Memory B cell (primary cell): ENCODE measurements at regions not wholly inside any gene's neighbourhood (a gene's known extent, or its start where the extent isn't known, plus 50 kb on each side); places are given as distances from the start of the nearest gene placed in this dataset.
"Not testable (repeated sequence)": the region's sequence is repeated elsewhere in the genome, so short reads cannot be mapped to it uniquely, and the experiment has no call there.

Experiments
- ATAC-seq: fragments of 150-1000 bp; cut with Tn5 transposase; 2 replicates; pipeline ENCODE4 v1.10.0; 2021; ENCODE audit warnings: low read depth, mild to moderate bottlenecking, moderate library complexity
- DNase-seq, 2 donors: peaks; one replicate each; pipeline ENCODE4 v3.0.0; 2022; ENCODE audit warnings: low spot score in 2 of 2
- H3K27ac Mint-ChIP-seq: one replicate; pipeline ENCODE4 v1.8.0; 2022; ENCODE audit warnings: mild to moderate bottlenecking, moderate library complexity, mixed read lengths
- H3K27me3 Mint-ChIP-seq: one replicate; pipeline ENCODE4 v1.8.0; 2022; ENCODE audit warnings: mixed read lengths
- H3K36me3 Mint-ChIP-seq: one replicate; pipeline ENCODE4 v1.8.0; 2022; ENCODE audit warnings: mild to moderate bottlenecking, mixed read lengths
- H3K4me1 Mint-ChIP-seq: one replicate; pipeline ENCODE4 v1.8.0; 2022; ENCODE audit warnings: mixed read lengths
- H3K4me3 Mint-ChIP-seq: one replicate; pipeline ENCODE4 v1.8.0; 2022; ENCODE audit warnings: mild to moderate bottlenecking, moderate library complexity, mixed read lengths
- H3K9me3 Mint-ChIP-seq: one replicate; pipeline ENCODE4 v1.8.0; 2022; ENCODE audit warnings: mixed read lengths

DNA sequence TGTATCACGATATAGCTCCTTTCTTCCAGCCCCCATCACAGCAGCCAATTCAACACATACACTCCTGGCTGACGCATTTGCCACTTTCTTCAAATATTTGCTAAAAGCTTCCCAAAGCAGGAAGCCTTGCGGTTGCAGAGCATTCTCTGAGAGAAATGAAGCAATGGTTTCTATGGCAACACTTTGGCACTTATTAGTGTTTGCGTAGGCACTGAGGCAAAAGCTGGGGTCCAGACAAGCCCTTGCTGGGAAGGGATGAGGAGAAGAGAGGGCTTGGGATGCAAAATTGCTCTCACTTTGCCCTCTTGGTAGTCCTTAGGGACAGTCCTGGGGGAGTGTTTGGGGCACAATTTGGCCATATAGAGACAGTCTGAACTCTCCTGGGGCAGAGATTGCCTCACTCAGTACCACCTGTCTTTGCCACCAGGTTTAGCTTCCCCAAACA is 55.0 kb upstream of the PAK3 start:
- ATAC-seq (no peak), DNase-seq (no peak)
- no peaks in the 10 kb centered on the region for H3K4me1 Mint-ChIP-seq
- H3K36me3 Mint-ChIP-seq, result no peaks in the 10 kb centered on the region
- H3K27ac Mint-ChIP-seq, result no peak overlapping the region
- no peaks in the 10 kb centered on the region for H3K9me3 Mint-ChIP-seq
- H3K27me3 Mint-ChIP-seq, result no peaks in the 10 kb centered on the region
- no peak overlapping the region for H3K4me3 Mint-ChIP-seq

DNA sequence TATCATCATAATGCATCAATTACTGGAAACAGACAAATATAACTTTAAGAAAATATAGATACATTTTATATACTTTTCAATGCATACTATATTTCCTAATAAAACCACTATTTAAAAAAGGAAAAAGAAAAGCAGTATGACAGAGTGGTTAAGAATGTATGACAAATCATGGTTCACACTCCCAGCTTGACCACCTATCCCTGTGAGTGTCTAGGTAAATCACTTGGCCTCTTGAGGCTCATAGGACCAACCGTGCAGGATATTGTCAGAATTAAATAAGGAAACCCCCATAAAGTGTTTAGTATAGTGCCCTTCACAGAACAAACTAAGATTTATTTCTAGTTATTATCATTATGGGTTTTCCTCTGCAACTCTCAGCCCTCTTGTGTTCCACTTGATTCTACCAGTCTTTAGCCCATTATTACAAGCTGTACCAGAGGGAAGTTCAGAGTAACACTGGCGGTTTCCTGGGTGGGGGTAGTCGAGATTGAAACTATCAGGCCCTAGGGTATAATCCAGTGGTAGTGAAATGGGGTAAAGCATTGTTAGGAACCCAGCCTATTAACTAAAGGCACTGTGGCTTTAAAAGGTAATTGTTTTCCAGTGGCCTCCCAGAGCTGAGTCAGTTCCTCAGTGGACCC is 55.5 kb upstream of the PAK3 start:
- no peaks in the 10 kb centered on the region for H3K9me3 Mint-ChIP-seq
- no peaks in the 10 kb centered on the region for H3K27me3 Mint-ChIP-seq
- no peak overlapping the region for H3K27ac Mint-ChIP-seq
- H3K4me1 Mint-ChIP-seq, result no peaks in the 10 kb centered on the region
- H3K4me3 Mint-ChIP-seq, result no peak overlapping the region
- no peaks in the 10 kb centered on the region for H3K36me3 Mint-ChIP-seq
- DNase-seq (no peak), ATAC-seq (no peak)

DNA sequence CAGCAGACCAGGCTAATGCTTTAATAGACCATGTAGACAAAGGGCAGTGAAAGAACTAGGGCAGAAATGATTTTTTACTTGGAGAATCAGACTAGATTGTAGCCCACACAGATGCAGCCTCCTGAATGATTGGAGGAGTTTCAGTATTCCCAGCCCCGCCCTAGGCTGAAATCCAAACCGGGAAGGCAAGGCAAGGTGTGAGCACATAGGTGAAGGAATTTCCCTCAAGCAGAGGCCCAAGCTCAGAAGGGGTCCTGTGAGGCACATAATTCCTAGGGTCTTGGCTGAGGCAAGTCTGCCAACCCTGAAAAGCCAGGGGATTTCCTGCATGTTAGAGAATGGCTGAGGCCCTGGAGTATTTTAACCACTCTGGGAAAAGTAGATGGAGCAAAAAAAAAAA is 56.4 kb upstream of the PAK3 start:
- H3K27ac Mint-ChIP-seq, result no peak overlapping the region
- no peak for ATAC-seq
- no peaks in the 10 kb centered on the region for H3K36me3 Mint-ChIP-seq

DNA sequence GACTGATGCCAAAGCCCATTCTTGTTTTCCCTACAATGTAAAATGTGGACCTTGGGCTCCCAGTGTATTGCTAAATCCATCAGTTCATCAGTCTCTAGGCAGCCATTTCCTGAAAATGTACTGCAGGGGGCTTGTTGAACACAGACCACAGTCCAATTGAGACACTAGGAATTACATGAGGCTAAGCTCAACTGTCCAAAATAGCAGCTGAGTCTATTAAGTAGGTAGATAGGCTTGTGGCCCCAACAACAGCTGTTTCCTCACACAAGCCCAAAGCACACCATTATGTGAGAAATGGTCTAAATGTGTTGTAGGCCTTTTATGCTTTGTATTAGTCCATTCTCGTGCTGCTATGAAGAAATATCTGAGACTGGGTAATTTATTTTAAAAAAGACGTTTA is 60.0 kb upstream of the PAK3 start:
- no peak for ATAC-seq
- H3K4me3 Mint-ChIP-seq, result no peak overlapping the region
- no peaks in the 10 kb centered on the region for H3K4me1 Mint-ChIP-seq

More for the DNA sequence above, 56.4 kb upstream of the PAK3 start:
- Mint-ChIP-seq H3K9me3 (no peaks in the 10 kb centered on the region), H3K4me1 (no peaks in the 10 kb centered on the region), H3K27me3 (no peaks in the 10 kb centered on the region), H3K4me3 (no peak overlapping the region)
- DNase-seq, result no peak

DNA sequence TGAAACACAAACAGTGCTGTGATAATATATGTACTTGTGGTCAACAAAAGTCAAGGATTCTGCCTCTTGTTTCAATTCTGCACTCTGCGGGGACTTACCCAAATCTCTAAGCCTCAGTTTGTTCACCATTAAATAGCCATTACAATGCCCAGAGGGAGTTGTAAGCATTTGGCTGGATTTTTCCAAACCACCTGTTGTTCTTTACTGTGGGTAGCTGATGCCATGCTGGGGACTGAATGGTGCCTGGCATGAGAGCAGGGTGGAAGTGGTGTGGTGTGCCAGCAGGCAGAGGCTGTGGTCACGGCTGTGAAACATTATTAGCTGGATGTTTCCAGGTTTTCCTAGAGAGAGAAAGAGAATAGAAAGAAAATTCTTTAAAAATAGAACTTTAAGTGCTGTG is 60.7 kb upstream of the PAK3 start:
- ATAC-seq (no peak), DNase-seq (no peak)
- Mint-ChIP-seq H3K27ac (no peak overlapping the region), H3K4me1 (no peaks in the 10 kb centered on the region), H3K36me3 (no peaks in the 10 kb centered on the region), H3K9me3 (no peaks in the 10 kb centered on the region), H3K27me3 (no peaks in the 10 kb centered on the region), H3K4me3 (no peak overlapping the region)

More for the DNA sequence above, 60.0 kb upstream of the PAK3 start:
- DNase-seq, result no peak
- no peaks in the 10 kb centered on the region for H3K9me3 Mint-ChIP-seq
- no peaks in the 10 kb centered on the region for H3K36me3 Mint-ChIP-seq
- no peak overlapping the region for H3K27ac Mint-ChIP-seq
- H3K27me3 Mint-ChIP-seq, result no peaks in the 10 kb centered on the region

DNA sequence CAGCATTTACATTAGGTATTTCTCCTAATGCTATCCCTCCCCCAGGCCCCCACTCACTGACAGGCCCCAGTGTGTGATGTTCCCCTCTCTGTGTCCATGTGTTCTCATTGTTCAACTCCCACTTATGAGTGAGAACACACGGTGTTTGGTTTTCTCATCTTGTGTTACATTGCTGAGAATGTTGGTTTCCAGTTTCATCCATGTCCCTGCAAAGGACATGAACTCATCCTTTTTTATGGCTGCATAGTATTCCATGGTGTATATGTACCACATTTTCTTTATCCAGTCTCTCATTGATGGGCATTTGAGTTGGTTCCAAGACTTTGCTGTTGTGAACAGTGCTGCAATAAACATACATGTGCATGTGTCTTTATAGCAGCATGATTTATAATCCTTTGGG is 73.0 kb upstream of the PAK3 start:
- not testable (repeated sequence) for H3K4me1 Mint-ChIP-seq, H3K27me3 Mint-ChIP-seq, ATAC-seq, H3K9me3 Mint-ChIP-seq, DNase-seq, H3K4me3 Mint-ChIP-seq, H3K27ac Mint-ChIP-seq, H3K36me3 Mint-ChIP-seq

DNA sequence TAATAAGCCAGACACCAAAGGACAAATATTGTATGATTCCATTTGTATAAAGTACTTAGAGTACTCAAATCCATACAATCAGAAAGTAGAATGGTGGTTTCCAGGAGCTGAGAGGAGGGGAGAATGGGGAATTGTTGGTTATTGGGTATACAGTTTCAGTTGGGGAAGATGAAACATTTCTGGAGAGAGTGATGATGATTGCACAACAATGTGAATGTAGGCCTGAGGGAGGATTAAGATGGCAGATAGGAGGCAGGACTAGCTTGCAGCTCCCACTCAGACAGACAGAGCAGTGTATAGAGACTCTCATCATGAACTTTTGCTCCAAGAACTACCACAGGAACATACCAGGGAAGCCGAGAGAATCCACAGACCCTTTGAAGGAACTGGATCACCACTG is 75.7 kb upstream of the PAK3 start:
- ATAC-seq, result no peak
- Mint-ChIP-seq H3K4me1 (no peaks in the 10 kb centered on the region), H3K36me3 (no peaks in the 10 kb centered on the region), H3K9me3 (no peaks in the 10 kb centered on the region), H3K4me3 (no peak overlapping the region), H3K27ac (no peak overlapping the region), H3K27me3 (peaks cover 2% of the 10 kb centered on the region)
- DNase-seq, result no peak

DNA sequence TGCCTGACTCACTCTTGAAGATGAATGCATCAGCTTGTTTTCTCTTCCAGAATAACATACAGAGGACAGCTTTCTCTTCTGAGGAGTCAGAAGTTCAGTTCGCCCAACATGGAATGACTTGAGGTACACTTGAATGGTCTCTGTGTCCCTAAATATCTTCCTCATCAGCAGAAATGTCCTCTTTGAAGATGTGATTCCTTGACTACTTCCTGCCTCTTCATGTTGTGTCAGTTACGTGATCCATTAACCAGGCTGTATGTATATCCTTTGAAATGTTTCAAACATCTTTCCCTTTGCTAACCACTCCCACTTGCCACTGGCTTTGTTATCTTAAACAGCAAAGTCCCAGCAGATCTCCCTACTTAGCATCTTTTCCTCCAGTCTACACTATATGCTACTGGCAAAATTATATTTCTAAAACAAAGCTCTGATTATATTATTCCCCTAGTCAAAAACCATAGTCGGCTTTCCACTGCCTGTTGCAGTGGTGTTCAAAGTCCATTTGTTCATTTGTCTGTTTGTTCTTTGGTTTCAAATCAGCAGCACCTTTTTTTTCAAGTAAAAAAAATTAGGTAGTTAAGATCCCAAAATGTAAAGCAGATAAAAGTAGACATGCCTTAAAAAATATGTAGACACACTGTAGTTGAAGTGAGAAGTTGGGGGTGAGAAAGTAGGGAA is 82.1 kb upstream of the PAK3 start:
- peaks cover 2% of the 10 kb centered on the region for H3K27me3 Mint-ChIP-seq
- no peaks in the 10 kb centered on the region for H3K36me3 Mint-ChIP-seq
- ATAC-seq (no peak), DNase-seq (no peak)
- H3K4me1 Mint-ChIP-seq, result no peaks in the 10 kb centered on the region
- H3K27ac Mint-ChIP-seq, result no peak overlapping the region
- H3K9me3 Mint-ChIP-seq, result no peaks in the 10 kb centered on the region
- H3K4me3 Mint-ChIP-seq, result no peak overlapping the region

DNA sequence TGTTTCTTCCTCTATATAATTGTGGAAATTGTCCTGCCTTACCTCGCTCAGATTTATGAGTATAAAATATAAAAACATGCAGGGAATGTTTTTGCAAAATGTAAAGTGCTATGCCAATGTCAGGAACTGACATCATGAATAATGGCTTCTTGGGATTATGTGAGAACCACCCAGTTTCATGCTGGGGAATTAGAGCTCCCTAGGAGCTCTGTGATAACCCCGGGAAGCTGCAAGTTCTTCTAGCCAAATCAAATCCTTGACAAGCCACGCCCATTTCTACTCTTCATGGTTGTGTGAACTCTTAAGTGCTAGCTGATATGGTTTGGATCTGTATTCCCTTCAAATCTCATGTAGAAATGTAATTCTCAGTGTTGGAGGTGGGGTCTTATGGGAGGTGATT is 85.9 kb upstream of the PAK3 start:
- no peaks in the 10 kb centered on the region for H3K9me3 Mint-ChIP-seq
- no peak overlapping the region for H3K4me3 Mint-ChIP-seq
- no peak overlapping the region for H3K27ac Mint-ChIP-seq
- no peak for DNase-seq
- ATAC-seq, result no peak
- H3K27me3 Mint-ChIP-seq, result no peaks in the 10 kb centered on the region
- H3K4me1 Mint-ChIP-seq, result no peaks in the 10 kb centered on the region
- H3K36me3 Mint-ChIP-seq, result no peaks in the 10 kb centered on the region

DNA sequence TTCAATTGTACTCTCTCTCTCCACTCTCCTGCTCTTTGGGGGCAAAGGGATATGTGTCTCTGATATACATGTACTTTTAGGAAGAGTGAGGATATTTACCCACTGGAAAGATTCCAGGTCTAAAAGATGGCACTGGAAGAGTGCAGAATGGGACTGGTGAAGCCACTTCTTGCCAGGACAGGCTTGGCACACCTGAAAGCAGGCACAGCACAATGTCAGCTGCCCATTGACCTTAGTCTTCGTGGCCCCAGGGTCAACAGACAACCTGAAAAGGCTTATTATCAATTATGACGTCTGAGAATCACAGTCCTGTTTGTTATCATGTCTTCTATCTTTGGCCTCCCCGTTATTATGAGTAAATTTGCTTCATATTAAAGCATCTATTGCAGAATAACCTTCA is 86.7 kb upstream of the PAK3 start:
- H3K27me3 Mint-ChIP-seq, result no peaks in the 10 kb centered on the region
- ATAC-seq (no peak), DNase-seq (no peak)
- H3K9me3 Mint-ChIP-seq, result no peaks in the 10 kb centered on the region
- no peak overlapping the region for H3K27ac Mint-ChIP-seq
- H3K36me3 Mint-ChIP-seq, result no peaks in the 10 kb centered on the region
- no peaks in the 10 kb centered on the region for H3K4me1 Mint-ChIP-seq
- no peak overlapping the region for H3K4me3 Mint-ChIP-seq

DNA sequence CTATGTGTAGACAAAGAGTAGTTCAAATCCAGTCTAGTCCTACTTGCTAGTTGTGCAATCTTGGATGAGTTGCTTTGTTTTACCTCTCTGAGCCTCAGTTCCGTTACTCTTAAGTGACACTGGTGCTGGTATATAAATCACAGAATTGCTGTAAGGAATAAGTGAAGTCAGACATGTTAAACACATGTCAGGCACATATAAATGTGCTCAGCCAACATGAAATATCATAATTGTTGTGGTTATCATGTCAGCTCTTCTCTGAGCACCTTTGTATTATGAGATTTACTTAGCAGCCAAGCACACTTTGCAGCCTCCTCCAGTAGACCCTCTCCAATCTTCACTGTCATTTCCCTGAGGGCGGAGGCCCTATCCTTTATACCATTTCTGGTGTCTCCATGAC is 87.9 kb upstream of the PAK3 start:
- Mint-ChIP-seq H3K27me3 (no peaks in the 10 kb centered on the region), H3K4me3 (no peak overlapping the region), H3K9me3 (no peaks in the 10 kb centered on the region), H3K4me1 (no peaks in the 10 kb centered on the region), H3K36me3 (no peaks in the 10 kb centered on the region), H3K27ac (no peak overlapping the region)
- ATAC-seq (no peak), DNase-seq (no peak)

DNA sequence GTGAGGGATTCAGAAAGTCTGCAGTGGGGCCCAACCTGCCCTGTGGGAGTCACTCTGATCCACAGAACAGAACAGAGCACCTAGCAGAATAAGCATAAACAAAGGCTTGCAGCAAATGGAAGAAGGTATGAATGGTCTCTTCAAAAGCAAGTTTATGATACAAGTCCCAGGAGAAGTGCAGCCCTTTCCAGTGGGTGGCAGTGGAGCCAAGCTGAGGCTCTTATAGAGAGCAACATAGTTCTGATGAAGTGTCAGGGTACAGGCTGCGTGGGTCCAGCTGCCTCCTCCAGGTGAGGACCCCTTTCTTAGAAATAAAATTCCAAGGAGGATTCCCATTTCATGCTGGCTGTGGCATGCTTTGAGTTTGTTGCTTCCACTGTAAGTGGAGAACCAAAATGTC is 88.8 kb upstream of the PAK3 start:
- no peak overlapping the region for H3K4me3 Mint-ChIP-seq
- H3K27me3 Mint-ChIP-seq, result no peaks in the 10 kb centered on the region
- H3K9me3 Mint-ChIP-seq, result no peaks in the 10 kb centered on the region
- no peak overlapping the region for H3K27ac Mint-ChIP-seq
- no peaks in the 10 kb centered on the region for H3K36me3 Mint-ChIP-seq
- DNase-seq, result no peak
- no peaks in the 10 kb centered on the region for H3K4me1 Mint-ChIP-seq
- ATAC-seq, result no peak

DNA sequence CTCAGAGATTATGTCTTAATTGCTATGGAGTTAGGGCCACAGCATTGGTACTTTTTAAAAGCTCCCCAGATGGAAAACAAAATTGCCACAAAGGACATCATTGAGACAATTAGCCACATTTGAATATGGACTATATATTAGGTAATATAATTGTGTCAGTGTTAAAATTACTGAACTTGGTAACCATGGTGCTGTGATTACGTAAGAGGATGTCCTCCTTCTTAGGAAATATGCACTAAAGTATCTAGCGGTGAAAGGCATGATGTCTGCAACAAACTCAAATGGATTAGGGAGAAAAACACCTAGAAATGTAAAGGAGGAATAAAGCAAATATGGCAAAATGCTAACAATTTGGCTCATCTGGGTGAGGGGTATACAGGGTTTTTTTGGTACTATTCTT is 89.9 kb upstream of the PAK3 start:
- ATAC-seq, result no peak
- no peak for DNase-seq
- Mint-ChIP-seq H3K9me3 (no peaks in the 10 kb centered on the region), H3K27ac (no peak overlapping the region), H3K4me3 (no peak overlapping the region), H3K36me3 (no peaks in the 10 kb centered on the region), H3K4me1 (no peaks in the 10 kb centered on the region), H3K27me3 (no peaks in the 10 kb centered on the region)

DNA sequence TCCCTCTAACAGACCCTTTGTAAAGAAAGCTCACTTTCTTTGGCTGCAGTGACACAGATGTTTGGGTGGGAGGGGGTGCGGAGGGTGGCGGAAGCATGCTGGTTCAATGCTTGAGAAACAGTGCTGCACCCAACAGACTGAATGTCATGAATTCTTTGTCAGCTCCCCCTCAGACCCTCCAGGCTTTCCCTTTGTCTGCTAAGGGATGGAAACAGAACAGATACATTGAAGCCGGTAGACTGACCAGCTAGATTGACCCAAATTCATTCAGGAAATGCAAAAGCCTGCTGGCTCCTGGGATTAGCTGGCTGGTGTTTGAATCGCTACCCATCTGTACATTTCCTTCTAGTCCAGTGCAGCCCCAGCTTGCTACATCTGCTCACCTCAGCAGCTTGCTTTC is 90.8 kb upstream of the PAK3 start:
- ATAC-seq (no peak), DNase-seq (no peak)
- Mint-ChIP-seq H3K9me3 (no peaks in the 10 kb centered on the region), H3K4me1 (peaks cover 2% of the 10 kb centered on the region), H3K36me3 (no peaks in the 10 kb centered on the region), H3K27me3 (peaks cover 2% of the 10 kb centered on the region), H3K4me3 (no peak overlapping the region), H3K27ac (no peak overlapping the region)

DNA sequence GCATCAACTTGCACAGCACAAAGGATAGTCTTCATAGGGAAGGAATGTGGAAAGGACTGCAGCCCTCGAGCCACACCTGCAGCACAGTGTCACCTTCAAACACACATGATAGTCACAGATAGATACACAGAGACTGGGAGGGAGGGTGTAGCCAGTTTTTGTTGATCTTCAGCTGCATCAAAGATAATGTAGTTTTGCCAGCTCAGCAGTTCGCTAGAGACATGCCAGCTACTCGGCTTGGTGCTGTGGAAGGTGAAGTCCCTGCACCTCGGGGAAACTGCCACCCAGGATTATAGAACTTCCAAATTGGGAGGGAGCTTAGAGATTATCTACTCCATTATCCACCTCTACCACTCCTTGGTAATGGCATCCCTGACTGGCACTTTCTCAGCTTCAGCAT is 92.9 kb upstream of the PAK3 start:
- Mint-ChIP-seq H3K27ac (no peak overlapping the region), H3K4me3 (no peak overlapping the region), H3K36me3 (no peaks in the 10 kb centered on the region), H3K27me3 (peaks cover 2% of the 10 kb centered on the region), H3K9me3 (no peaks in the 10 kb centered on the region), H3K4me1 (peaks cover 2% of the 10 kb centered on the region)
- no peak for ATAC-seq
- no peak for DNase-seq
